Effector CD8-positive, alpha-beta T cell (primary cell): ENCODE measurements at regions not wholly inside any gene's neighbourhood (a gene's known extent, or its start where the extent isn't known, plus 50 kb on each side); places are given as distances from the start of the nearest gene placed in this dataset.

Source experiments
- DNase-seq: peaks from one replicate; lab custom pipeline; 2025; lab: John Stamatoyannopoulos, UW

- DNase-seq: no peak
These were observed 475.9 kb downstream of the SQOR start for GRCh38 chr15:46110755-46111154.

GRCh38 chr15:46111730-46112129 is 476.9 kb downstream of the SQOR start:
- no peak for DNase-seq

GRCh38 chr15:46117071-46117470 is 482.2 kb downstream of the SQOR start:
- no peak for DNase-seq

GRCh38 chr15:46120713-46121112 is 485.9 kb downstream of the SQOR start:
- DNase-seq: no peak

- DNase-seq: no peak
These were observed 486.6 kb downstream of the SQOR start for GRCh38 chr15:46121441-46121840.

GRCh38 chr15:46126581-46126980 is 491.8 kb downstream of the SQOR start:
- DNase-seq: no peak

GRCh38 chr15:46127361-46127874 is 492.6 kb downstream of the SQOR start:
- no peak for DNase-seq

GRCh38 chr15:46129145-46129544 is 494.3 kb downstream of the SQOR start:
- DNase-seq: no peak

GRCh38 chr15:46131876-46132275 is 497.0 kb downstream of the SQOR start:
- DNase-seq: no peak

GRCh38 chr15:46137443-46137842 is 502.6 kb downstream of the SQOR start:
- DNase-seq: no peak

- DNase-seq: no peak
These were observed 511.2 kb downstream of the SQOR start for GRCh38 chr15:46146002-46146401.

GRCh38 chr15:46146915-46147314 is 512.1 kb downstream of the SQOR start:
- DNase-seq: no peak

- no peak for DNase-seq
These were observed 517.0 kb downstream of the SQOR start for GRCh38 chr15:46151786-46152185.

GRCh38 chr15:46166750-46167149 is 531.9 kb downstream of the SQOR start:
- DNase-seq: no peak

- no peak for DNase-seq
These were observed 535.5 kb downstream of the SQOR start for GRCh38 chr15:46170326-46170725.

GRCh38 chr15:46174122-46174521 is 539.3 kb downstream of the SQOR start:
- DNase-seq: no peak

- DNase-seq: no peak
These were observed 542.4 kb downstream of the SQOR start for GRCh38 chr15:46177219-46177618.

- no peak for DNase-seq
These were observed 543.3 kb downstream of the SQOR start for GRCh38 chr15:46178138-46178537.

- DNase-seq: no peak
These were observed 572.5 kb downstream of the SQOR start for GRCh38 chr15:46207341-46207740.

- no peak for DNase-seq
These were observed 578.7 kb downstream of the SQOR start for GRCh38 chr15:46213551-46213950.

- no peak for DNase-seq
These were observed 588.0 kb downstream of the SQOR start for GRCh38 chr15:46222826-46223225.

GRCh38 chr15:46229263-46229662 is 594.4 kb downstream of the SQOR start:
- no peak for DNase-seq

GRCh38 chr15:46231786-46232185 is 597.0 kb downstream of the SQOR start:
- no peak for DNase-seq

- no peak for DNase-seq
These were observed 597.6 kb downstream of the SQOR start for GRCh38 chr15:46232471-46232870.

GRCh38 chr15:46242935-46243334 is 608.1 kb downstream of the SQOR start:
- DNase-seq: no peak
